ENCODE measurements at regions not wholly inside any gene's neighbourhood (a gene's known extent, or its start where the extent isn't known, plus 50 kb on each side); places are given as distances from the start of the nearest gene placed in this dataset.

- no peak for DNase-seq (ENCODE audit: extremely low spot score, unreplicated experiment)
- Mint-ChIP-seq H3K4me3 (ENCODE audit: unreplicated experiment) (no peak overlapping the region), H3K36me3 (ENCODE audit: unreplicated experiment) (peaks cover 2% of the 10 kb centered on the region), H3K9me3 (ENCODE audit: unreplicated experiment) (no peaks in the 10 kb centered on the region), H3K27me3 (ENCODE audit: unreplicated experiment) (peaks cover 15% of the 10 kb centered on the region), H3K27ac (ENCODE audit: unreplicated experiment) (no peak overlapping the region), H3K4me1 (ENCODE audit: unreplicated experiment) (no peaks in the 10 kb centered on the region)
- no peak for TF ChIP-seq CTCF (IDR thresholded peaks at IDR 0.05)
Observed at GRCh38 chr16:79543219-79543618, 57.3 kb downstream of the MAF start.

DNA sequence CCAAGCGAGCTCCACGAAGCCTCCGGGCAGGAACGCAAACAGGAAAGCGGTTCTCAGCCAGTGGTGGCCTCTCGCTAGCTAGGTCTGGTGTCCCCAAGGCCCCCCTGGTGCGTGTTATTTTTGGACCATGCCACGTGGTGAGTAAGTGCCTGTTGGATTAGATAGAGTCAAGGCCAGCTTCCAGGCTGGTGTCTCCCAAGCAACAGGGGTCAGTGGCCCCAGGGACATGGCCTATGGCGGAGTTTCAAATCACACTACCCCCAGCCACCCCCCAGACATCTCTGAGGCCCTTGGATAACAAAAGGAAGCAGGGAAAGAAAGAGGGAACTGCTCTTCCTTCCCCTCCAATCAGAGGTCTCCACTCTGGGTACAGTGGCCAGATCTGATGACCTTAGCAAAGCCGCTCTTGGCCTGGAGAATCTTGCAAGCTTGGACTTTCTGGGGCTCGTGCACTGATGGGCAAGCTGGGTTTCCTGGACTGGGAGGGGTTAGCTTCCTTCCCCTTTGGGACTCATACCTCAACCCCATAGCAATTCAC lies 58.2 kb downstream of the MAF start:
- Mint-ChIP-seq H3K9me3 (ENCODE audit: unreplicated experiment) (no peaks in the 10 kb centered on the region), H3K27me3 (ENCODE audit: unreplicated experiment) (peaks cover 8% of the 10 kb centered on the region), H3K4me3 (ENCODE audit: unreplicated experiment) (no peak overlapping the region), H3K4me1 (ENCODE audit: unreplicated experiment) (no peaks in the 10 kb centered on the region), H3K36me3 (ENCODE audit: unreplicated experiment) (peaks cover 2% of the 10 kb centered on the region), H3K27ac (ENCODE audit: unreplicated experiment) (no peak overlapping the region)
- no peak for TF ChIP-seq CTCF (IDR thresholded peaks at IDR 0.05)
- no peak for DNase-seq (ENCODE audit: extremely low spot score, unreplicated experiment)

DNA sequence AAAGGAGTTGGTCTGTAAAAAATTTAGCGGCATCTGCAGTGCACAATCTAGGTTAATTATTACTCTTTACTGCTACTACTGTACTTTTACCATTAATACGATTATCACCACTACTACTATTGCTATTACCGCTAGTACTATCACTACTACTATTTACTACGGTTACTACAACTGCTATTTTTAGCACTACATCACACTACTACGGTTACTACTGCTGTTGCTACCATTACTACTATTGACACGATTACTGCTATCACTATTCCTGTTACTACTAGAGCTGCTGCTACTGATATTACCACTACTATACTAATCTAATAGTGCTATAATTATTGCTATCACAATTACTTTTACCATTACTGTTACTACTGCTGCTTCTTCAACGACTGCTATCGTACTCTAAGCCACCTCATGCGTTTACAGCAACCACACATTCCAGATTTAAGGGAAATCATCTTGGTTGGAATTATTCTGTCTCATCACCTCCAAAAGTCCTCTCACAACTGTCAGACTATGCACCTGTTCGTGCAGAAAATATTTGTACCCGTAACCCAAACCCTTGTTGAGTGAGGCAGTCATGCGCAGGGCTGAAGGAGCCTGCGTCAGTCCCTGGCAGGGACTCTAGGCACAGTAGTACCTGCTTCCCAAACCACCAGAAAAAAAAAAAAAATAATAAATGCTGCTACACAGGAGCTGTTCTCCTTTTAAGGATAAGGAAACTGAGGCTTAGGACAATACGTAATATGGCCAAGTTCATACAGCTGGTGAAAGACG lies 59.5 kb downstream of the MAF start:
- H3K27me3 Mint-ChIP-seq (ENCODE audit: unreplicated experiment) = peaks cover 2% of the 10 kb centered on the region
- no peak overlapping the region for H3K4me3 Mint-ChIP-seq (ENCODE audit: unreplicated experiment)
- no peak overlapping the region for H3K27ac Mint-ChIP-seq (ENCODE audit: unreplicated experiment)
- H3K36me3 Mint-ChIP-seq (ENCODE audit: unreplicated experiment) = peaks cover 2% of the 10 kb centered on the region
- H3K4me1 Mint-ChIP-seq (ENCODE audit: unreplicated experiment) = no peaks in the 10 kb centered on the region
- H3K9me3 Mint-ChIP-seq (ENCODE audit: unreplicated experiment) = no peaks in the 10 kb centered on the region
- no peak for TF ChIP-seq CTCF (IDR thresholded peaks at IDR 0.05)
- no peak for DNase-seq (ENCODE audit: extremely low spot score, unreplicated experiment)

- Mint-ChIP-seq H3K4me1 (ENCODE audit: unreplicated experiment) (peaks cover 11% of the 10 kb centered on the region), H3K4me3 (ENCODE audit: unreplicated experiment) (no peak overlapping the region), H3K9me3 (ENCODE audit: unreplicated experiment) (no peaks in the 10 kb centered on the region), H3K27me3 (ENCODE audit: unreplicated experiment) (peaks cover 2% of the 10 kb centered on the region), H3K36me3 (ENCODE audit: unreplicated experiment) (no peaks in the 10 kb centered on the region), H3K27ac (ENCODE audit: unreplicated experiment) (no peak overlapping the region)
- no peak for DNase-seq (ENCODE audit: extremely low spot score, unreplicated experiment)
- no peak for TF ChIP-seq CTCF (IDR thresholded peaks at IDR 0.05)
Observed at GRCh38 chr16:79537584-79537983, 63.0 kb downstream of the MAF start.

DNA sequence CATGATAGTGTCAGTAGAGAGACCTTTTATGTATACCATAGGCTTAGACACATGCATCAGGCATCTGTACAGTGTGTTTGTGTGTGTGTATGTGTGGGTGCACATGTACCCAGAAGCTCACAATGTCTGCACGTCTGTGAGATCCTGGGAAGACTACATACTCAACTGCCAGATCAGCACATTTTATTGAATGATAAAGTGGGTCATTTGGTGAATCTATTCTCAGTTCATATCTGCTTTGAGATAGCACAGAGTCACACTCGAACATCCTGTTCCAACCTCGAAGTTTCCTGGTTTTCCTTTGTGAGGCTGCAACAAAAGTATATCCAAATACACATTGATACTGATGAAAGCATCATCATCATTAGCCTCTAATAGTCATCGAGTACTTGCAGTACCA lies 63.6 kb downstream of the MAF start:
- no peak for TF ChIP-seq CTCF (IDR thresholded peaks at IDR 0.05)
- Mint-ChIP-seq H3K36me3 (ENCODE audit: unreplicated experiment) (no peaks in the 10 kb centered on the region), H3K4me3 (ENCODE audit: unreplicated experiment) (no peak overlapping the region), H3K9me3 (ENCODE audit: unreplicated experiment) (no peaks in the 10 kb centered on the region), H3K27me3 (ENCODE audit: unreplicated experiment) (peaks cover 2% of the 10 kb centered on the region), H3K27ac (ENCODE audit: unreplicated experiment) (no peak overlapping the region), H3K4me1 (ENCODE audit: unreplicated experiment) (peaks cover 16% of the 10 kb centered on the region)
- no peak for DNase-seq (ENCODE audit: extremely low spot score, unreplicated experiment)

Data from osteocyte (in vitro differentiated cells).